ENCODE measurements at regions not wholly inside any gene's neighbourhood (a gene's known extent, or its start where the extent isn't known, plus 50 kb on each side); places are given as distances from the start of the nearest gene placed in this dataset.
"Not testable (repeated sequence)": the region's sequence is repeated elsewhere in the genome, so short reads cannot be mapped to it uniquely, and the experiment has no call there.

DNA sequence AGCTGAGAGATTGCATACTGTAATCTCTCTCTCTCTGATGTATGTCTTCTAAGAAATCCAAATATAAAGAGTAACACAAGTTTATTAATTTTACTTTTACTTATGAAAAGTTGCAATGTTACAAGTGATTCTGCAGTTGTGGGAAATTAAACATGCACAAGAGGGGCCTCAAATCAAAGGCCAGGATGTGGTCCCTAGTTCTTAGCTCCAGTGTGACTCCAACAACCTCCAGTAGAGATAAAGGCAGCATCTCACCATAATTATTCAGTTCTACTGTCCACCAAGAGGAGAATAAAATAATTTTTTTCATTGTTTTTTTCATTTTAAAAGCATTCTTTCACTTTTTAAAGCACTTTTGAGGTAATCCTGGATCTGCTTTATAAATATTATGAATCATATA is 223.3 kb downstream of the RAP2B start:
- DNase-seq = no peak

DNA sequence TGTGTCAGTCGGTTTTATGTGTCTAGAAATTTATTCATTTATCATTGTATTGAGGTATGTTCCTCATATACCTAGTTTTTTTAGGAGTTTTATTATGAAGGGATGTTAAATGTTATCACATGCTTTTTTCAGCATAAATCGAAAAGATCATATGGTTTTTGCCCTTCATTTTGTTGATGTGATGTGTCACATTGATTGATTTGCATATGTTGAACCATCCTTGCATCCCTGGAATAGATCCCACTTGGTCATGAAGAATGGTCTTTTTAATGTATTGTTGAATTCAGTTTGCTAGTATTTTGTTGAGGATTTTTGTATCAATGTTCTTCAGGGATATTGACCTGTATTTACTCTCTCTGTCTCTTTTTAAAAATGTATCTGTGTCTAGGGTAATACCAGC is 230.3 kb downstream of the RAP2B start:
- no peak for DNase-seq

DNA sequence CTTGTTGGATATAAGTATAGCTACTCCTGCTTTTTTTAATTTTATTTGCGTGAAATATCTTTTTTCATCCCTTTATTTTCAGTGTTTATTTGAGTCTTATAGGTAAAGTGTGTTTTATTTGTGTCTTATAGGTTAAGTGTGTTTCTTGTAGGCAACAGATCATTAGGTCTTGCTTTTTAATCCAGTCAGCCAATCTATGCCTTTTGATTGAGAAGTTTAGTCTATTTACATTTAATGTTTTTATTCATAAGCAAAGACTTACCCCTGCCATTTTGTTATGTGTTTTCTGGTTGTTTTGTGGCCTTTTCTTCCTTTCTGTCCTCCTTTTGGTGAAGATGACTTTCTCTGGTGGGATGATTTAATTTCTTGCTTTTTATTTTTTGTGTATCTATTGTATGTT is 232.0 kb downstream of the RAP2B start:
- no peak for DNase-seq

DNA sequence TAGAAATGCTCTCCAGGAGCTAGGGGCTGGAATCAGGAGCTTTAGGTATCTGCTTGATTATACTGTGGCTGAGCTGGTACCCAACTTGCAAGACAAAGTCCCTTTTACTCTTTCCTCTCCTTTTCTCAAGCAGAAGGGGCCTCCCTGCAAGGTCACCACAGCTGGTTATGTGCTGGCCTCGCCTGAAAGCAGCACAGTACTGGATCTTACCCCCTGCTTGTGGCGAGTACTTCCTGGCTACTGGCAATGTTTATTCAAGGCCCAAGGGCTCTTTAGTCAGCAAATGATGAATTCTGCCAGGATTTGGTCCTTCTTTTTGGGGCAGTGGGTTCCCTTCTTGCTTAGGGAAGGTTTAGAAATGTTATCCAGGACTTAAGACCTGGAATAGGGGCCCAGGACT is 234.6 kb downstream of the RAP2B start:
- no peak for DNase-seq

DNA sequence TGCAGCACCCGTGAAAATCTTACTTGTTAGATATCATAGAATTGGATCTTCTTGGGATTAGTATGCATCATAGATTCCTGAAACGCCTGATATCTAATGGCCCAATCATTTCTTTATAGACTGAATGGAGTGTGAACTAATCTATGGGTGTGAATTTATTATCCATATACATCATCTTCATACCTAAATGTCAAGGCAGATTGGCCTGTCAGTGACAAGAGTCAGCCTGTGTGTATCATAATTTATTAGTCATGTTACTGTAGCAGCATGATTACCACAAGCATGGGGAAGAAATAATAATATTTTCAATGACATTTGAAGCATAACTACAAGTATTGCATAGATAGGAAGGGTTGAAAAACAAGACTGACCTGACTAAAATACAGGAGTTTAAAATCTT is 235.8 kb downstream of the RAP2B start:
- no peak for DNase-seq

DNA sequence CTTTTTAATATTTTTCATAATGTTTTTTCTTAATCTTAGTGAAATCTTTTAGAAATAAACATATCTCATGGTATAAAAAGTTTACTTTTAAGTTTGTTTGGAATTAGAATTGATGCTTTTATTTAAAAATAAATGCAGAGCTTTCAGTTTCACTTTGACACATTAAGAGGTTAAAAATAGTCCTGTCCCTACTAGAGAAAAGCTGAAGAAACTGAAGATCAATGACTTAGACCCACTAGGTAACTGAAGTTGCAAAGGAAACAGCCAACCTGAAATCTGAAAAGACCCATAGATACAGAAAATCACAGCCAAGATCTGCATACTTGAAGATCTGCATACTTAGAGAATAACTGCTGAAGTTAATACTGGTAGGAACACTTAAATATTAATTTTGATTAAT is 237.6 kb downstream of the RAP2B start:
- DNase-seq = peak; percentile 30

DNA sequence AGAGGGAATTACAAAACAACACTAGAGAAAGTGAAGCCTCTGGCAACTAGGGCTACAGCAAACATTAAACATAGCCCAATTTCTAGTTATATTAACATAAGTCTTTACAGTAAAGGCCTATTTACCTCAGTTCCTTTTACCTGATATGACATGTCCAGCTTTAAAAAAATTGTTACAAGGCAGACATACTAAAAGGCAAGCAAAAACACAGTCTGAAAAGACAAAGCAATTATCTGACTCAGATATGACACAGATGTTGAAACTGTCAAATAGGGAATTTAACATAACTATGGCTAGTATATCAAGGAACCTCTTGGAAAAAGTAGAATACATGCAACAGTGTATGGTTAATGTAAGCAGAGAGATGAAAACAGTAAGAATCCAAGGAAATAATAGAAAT is 238.6 kb downstream of the RAP2B start:
- peak; percentile 22 for DNase-seq

DNA sequence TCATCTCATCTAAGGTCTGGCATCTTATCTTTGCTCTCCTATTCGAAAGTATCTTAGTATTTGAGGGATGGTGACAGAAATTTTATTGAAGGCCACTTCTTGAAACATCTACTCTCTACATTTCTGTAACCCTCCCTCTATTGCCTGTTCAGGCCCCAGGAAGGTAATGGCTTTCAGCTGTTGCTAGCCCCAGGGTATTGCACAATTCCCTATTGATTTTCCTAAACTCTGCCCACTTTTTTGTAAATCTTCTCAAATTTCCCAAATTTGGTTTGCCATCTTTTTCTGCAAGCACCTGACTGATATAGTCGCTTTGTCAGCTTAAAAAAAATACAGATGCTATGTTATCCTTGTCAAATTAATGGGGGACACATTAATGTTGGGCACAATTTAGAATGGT is 242.1 kb downstream of the RAP2B start:
- no peak for DNase-seq

DNA sequence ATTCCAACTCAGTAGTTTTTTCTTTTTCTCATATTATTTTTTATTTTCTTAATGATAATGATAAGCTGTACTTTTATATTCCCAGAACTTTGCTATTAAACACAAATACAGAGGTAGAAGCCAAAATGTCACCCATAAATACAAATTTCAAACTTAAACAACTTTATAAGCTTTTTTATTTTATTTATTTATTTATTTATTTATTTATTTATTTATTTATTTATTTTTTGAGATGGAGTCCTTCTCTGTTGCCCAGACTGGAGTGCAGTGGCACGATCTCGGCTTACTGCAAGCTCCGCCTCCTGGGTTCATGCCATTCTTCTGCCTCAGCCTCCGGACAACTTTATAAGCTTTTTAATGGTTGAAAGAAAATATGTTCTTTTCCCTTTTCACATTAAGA is 243.3 kb downstream of the RAP2B start:
- DNase-seq = not testable (repeated sequence)

DNA sequence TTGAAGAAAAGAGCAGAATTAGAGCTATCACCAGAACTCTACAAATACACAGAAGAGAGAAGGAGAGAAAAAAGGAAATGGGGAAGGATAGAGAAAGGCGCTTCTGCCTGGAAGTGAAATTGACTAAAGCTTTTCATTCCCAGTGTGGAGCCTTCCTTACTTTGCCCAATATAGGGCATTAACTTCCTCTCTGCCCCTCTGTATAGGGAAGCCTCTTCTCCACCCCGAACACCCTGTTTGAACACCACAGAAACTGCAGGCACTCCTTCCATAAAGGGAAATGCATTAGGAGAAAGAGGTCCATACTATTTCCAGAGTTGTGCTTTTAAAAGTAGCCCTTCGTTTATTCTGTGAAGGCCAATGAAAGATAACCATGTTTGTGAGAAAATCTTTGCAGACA is 248.5 kb downstream of the RAP2B start:
- peak; percentile 7 for DNase-seq

DNA sequence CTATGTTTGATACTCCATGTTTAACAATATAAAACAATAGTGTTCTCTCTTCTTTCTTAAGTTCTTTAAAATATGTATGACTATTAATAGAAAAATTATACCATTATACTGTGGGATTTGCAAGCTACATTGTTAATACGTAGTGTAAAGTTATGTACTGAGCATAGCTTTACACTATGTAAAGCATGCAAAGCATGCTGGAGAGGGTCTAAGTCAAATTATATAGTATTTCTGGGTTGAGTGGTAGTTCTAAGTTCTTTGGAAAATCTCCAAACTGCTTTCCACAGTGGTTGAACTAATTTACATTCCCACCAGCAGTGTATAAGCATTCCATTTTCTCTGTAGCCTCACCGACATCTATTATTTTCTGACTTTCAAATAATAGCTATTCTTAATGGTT is 253.0 kb downstream of the RAP2B start:
- DNase-seq = no peak

DNA sequence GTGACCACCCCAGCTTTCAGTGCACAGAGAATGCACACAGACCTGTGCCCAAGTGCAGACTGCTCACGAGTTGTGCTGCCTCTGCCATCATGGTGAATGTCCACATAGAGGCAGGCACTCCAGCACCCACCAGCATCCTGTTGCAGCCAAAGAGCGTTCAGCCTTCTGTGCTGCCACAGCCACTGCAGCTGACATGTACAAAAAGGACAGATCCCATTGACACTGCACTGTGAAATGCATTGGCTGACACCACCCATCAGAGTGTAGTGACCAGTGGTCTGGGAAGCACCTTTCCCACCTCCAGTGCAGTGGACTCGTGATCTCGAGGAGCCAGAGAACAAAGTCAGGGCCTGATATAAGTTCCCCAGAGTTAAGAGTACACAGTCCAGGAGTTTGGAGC is 260.3 kb downstream of the RAP2B start:
- DNase-seq = no peak

DNA sequence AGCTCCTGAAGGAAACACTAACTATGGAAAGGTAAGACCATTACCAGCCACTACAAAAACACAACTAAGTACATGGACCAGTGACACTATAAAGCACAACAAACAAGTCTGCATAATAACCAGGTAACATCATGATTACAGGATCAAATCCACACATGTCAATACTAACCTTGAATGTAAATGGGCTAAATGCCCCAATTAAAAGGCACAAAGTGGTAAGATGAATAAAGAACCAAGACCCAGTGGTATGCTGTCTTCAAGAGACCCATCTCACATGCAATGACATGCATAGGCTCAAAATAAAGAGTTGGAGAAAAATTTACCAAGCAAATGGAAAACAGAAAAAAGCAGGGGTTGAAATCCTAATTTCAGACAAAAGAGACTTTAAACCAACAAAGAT is 261.8 kb downstream of the RAP2B start:
- not testable (repeated sequence) for DNase-seq

DNA sequence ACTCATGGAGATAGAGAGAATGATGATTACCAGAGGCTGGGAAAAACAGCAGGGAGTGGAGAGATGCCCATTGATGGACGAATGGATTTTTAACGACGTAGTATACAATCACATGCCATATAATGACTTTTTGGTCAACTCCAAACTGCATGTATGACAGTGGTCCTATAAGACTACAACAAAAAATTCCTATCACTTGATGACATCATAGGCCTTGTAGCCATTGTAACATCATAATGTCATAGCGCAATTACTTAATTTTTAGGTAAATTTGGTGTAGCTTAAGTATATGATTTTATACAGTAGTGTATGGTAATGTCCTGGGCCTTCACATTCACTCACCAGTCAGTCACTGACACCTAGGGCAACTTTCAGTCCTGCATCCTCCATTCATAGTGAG is 264.3 kb downstream of the RAP2B start:
- DNase-seq = no peak

DNA sequence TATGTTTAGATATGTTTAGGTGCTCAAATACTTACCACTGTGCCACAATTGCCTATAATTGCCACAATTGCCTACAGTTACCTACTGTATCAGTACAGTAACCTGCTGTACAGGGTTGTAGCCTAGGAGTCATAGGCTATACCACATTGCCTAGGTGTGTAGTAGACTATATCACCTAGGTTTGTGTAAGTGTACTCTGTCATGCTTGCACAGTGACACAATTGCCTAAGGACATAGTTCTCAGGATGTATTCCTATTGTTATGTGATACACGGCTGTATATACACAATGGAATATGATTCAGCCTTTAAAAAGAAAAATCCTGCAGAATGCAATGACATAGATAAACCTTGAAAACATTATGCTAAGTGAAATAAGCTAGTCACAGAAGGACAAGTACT is 264.8 kb downstream of the RAP2B start:
- DNase-seq = no peak

DNA sequence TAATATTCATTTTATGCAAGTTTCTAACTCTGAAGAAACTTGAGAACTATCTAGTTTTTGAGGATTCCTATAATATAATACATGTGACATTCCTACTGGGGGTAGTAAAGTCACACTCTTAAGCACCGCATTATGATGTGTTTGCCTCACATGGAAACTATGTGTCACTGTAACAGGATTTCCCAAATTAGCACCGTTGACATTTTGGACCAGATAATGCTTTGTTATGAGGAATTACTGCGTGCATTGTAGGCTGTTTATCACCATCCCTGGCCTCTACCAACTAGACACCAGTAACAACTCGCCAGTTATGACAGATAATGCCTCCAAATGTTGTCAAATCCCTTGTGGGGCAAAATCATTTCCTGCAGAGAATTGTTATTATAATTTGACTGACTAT is 267.8 kb downstream of the RAP2B start:
- peak; percentile 13 for DNase-seq

DNA sequence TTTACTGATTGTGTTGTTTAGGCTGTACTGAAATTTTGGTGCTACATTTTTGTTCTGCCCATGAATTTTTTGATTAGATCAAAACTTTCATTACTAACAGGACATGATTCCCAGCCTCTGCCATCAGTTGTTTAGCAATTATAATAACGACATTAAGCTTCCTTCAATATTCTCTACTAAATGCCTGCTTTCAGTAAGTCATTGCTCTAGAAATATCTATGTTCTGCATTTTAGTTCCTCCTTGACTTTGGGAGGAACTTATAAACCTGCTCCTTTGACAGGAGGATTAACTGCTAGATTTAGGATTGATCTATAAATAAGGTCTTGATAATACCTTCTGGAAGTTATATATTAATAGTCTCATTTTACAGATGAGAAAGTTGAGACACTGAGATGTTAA is 269.1 kb downstream of the RAP2B start:
- peak; percentile 49 for DNase-seq

DNA sequence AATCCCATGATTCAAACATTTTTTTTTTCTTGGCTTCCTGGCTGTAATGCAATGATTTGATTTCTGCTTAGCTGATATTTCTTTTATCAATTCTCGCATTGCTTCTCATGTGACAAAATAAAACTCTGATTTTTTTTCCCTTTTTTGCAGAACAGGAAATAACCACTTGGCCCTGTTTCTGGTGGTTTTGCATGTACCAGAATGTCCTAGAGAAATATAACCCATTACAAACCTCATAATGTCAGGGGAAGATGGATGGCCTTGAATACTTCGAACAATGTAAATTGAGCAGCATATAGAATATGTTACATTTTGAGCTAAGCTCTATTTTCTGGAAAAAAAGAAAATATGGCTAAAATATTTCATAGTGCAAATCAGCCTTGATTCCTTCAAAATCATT is 275.6 kb downstream of the RAP2B start:
- DNase-seq = peak; percentile 10

DNA sequence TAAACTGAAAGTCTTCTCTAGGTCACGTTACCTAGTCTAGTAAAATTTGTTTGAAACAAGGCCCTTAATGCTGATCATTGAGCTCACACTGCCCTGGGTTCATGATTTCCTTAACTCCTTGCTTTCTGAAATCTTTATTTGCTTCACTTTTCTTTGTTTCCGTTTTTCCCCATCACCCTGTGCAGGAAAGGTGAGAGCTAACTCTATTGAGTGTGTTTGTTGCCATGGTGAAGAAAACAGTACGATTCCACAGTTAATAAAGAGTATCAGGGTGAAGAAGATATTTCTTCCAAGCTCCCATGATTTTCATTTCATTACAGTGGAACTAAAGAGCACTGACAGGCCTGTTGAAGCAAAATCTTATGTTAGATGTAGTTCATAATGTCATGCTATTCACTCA is 276.2 kb downstream of the RAP2B start:
- no peak for DNase-seq

DNA sequence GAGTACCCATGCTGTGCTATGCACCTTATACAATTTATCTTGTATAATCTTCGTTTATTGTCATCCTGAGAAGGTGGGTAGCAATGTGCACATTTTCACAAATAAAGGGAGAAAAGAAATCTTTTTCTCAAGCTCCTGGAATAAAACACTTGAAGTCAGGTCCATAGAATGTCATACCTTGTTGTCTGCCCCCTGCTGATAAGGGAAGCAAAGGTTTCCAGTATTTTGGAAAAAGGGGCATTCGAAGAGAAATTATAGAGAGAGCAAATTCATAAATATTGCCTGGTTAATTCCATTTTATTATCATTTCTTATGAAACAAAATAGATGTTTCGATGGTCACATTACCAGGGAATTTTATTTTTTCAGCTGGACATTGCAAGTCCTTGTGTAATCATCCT is 277.8 kb downstream of the RAP2B start:
- no peak for DNase-seq

DNA sequence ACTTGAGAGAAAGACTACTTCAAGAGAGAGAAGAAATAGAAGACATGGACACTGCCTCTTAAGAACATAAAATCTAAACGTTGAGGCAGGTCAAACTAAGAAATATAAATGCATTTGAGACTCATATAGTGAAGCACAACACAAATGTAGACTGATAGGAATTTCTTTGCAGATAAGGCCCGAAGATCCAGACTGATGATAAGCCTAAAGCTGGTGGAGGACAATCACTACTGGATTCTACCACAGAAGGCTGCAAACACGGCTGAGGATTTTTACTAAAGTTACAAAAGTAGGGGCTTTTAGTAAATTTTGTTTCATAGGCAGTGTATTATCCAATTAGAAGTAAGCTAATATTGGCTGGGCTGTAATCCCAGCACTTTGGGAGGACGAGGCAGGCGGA is 278.3 kb downstream of the RAP2B start:
- no peak for DNase-seq

DNA sequence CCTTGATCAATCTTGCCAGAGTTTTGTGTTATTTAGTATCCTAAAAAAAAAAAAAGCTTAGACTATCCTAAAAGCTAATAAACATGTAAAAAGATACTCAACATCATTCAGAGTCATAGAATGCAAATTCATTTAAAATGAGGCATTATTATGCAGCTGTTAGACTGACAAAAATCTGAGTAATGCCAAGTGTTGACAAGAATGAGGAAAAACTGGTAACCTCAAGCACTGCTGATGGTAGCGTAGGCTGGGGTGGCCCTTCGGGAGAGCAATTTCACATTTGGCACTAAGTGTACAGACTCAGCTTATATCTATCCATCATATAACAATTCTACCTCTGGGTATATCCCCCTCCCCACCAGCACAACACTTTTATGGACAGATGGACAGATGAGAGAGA is 280.4 kb downstream of the RAP2B start:
- no peak for DNase-seq

DNA sequence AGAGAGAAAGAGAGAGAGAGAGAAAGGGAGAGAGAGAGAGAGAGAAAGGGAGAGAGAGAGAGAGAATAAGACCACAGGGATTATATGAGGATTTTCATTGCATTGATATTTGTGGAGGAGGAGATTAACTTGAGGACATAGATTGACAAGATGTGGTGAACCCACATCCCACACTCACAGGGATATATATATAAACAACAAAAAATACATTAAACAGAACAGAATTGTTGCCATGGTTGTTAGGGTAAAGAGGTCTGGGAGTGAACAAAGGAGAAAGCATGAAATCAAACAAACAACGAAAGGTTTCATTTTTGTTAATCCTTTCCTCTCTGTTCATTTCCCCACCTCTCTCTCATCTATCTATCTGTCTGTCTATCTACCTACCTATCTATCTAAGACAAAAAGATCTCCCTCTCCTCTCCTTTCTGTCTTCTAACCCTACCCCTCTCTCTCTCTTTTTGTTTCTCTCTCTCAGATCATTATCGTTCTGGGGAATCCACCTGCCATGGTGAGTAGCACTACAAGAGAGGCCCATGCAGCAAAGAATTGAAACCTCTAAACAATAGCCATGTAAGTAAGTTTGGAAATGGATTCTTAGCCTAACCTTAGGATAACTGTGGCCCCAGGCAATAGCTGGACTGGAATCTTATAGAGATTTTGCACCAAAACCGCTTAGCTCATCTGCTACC is 280.9 kb downstream of the RAP2B start:
- no peak for DNase-seq

DNA sequence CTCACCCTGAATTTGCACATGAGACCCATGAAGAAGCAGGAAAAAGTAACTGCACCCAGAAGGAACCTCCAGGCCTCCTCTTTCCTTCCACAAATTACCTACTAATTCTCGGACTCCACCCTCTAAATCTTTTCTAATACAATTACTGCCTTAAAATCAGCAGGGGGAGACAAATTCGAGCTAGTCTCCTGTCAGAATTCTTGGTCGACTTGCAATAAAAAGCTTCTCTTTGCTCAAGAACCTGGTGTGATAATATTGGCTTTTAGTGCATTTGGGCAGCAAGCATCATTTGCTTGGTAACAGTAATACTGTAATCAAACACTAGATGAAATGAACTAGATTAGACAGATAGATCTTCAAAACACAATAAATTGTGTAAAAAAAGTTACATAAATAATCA is 281.9 kb downstream of the RAP2B start:
- DNase-seq = peak; percentile 12

DNA sequence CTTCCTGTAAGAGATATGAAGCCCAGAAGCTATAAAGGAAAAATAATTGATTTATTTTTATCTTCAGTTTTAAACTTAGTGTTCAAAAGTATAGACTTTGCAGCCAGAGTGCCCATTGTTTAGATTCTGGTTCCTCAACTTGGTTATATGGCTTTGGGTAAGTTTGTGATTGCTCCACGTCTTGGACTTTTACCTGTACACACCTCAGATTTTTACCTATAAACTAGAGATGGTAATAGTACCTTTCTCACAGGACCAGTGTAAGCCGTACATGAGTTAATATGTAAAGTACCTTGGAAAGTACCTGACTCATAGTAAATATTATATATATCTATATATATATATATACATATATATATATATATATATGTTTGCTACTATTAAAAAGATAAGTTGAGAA is 283.8 kb downstream of the RAP2B start:
- DNase-seq = no peak

Measured in inflammatory macrophage treated with lipopolysaccharide for 4 hours (primary cell).